ENCODE measurements at regions not wholly inside any gene's neighbourhood (a gene's known extent, or its start where the extent isn't known, plus 50 kb on each side); places are given as distances from the start of the nearest gene placed in this dataset.
"Not testable (repeated sequence)": the region's sequence is repeated elsewhere in the genome, so short reads cannot be mapped to it uniquely, and the experiment has no call there.

- DNase-seq, result no peak
Observed at GRCh38 chr10:2777666-2778355, 289.5 kb upstream of the PFKP start.

GRCh38 chr10:2772816-2773631 lies 294.3 kb upstream of the PFKP start:
- no peak for DNase-seq

DNA sequence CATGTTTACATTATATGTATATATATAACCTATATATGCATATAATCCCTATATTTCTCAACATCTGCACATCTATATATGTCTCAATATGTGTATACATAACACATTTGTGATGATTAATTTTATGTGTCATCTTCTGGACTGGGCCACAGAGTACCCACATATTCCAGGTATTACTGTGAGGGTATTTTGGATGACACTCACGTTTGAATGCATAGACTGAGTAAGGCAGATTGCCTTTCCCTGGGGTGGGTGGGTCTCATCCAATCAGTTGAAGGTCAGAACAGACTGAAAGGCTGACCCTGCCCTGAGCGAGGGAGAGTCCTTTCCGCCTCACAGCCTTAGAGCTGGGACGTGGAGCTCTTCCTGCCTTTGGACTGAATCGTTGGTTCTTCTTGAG lies 295.2 kb upstream of the PFKP start:
- no peak for DNase-seq

DNA sequence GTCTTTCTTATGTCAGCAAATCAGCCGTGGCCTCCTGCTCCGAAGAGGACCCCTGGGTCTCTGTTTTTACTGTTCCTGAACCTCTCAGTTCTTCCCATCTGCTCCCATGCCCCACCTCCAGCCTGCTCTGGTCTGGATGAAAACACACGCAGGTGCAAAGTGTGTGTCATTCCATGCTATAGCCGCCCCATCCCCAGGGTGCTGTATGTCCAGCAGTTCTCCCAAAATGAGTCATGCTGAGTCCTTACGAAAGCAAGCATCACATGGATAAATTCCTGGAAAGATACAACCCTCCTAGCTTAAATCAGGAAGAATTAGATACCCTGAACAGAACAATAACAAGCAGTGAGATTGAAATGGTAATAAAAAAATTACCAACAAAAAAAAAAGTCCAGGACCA lies 300.1 kb upstream of the PFKP start:
- DNase-seq, result not testable (repeated sequence)

DNA sequence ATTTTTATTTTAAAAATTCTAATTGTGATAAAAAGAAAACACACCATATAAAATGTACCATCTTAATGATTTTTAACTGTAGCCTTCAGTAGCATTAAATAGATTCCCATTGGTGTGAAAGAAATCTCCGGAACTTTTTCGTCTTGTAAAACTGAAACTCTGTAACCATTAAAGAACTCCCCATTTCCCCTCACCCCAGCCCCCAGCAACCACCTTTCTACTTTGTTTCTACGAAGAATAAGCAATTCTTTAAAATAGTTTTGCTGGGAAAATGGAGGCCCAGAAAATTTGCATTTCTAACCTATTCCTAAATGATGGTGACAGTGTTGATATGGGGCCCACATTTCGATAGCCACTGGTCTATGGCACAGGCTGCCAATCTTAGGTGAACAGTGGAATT lies 305.4 kb upstream of the PFKP start:
- no peak for DNase-seq

DNA sequence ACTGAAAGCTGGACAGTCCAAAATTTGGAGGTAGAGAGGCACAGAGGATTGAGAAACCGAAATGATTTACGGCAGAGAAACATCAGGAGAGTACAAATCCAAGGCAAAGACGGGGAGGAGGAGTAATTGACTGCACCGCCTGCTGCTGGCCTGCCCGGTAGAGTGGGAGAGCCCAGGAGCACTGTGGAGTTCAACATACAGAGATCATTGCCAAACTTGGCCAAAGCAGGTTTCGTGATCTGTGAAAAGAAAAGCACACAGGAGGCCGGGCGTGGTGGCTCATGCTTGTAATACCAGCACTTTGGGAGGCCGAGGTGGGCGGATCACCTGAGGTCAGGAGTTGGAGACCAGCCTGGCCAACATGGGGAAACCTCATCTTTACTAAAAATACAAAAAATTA lies 306.0 kb upstream of the PFKP start:
- DNase-seq, result no peak

DNA sequence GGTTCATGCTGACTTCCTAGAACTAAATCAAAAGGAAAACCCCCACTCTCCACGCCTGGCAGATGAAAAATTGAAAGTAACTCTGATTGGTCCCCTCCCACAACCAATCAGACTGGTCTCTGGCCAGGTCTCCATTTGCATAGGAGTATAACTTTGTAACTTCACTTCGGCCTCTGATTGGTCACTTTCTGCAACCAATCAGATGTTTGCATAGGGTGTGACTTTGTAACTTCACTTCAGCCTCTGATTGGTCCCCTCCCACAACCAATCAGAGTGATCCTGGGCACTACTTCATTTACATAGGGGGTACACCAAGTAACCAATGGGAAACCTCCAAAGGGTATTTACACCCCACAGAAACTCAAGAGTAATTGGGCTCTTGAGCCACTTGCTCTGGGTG lies 306.6 kb upstream of the PFKP start:
- DNase-seq, result no peak

- DNase-seq, result no peak
Observed at GRCh38 chr10:2759233-2759632, 308.1 kb upstream of the PFKP start.

- DNase-seq, result no peak
Observed at GRCh38 chr10:2754943-2755342, 312.4 kb upstream of the PFKP start.

DNA sequence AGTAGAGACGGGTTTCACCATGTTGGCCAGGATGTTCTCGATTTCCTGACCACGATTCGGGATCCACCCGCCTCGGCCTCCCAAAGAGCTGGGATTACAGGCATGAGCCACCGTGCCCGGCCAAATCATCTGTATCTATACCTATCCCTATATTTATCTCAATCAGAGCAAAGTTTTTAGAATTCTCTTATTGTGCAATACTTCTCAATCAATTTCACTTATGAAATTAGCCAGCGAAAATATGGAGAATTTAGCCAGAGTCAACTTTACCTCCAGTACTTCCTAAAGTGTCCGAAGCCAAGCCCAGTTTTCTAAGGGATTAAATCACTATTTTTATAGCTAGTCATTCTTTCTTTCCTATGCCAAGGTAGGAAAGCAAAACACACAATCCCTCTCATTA lies 319.1 kb upstream of the PFKP start:
- DNase-seq, result no peak

DNA sequence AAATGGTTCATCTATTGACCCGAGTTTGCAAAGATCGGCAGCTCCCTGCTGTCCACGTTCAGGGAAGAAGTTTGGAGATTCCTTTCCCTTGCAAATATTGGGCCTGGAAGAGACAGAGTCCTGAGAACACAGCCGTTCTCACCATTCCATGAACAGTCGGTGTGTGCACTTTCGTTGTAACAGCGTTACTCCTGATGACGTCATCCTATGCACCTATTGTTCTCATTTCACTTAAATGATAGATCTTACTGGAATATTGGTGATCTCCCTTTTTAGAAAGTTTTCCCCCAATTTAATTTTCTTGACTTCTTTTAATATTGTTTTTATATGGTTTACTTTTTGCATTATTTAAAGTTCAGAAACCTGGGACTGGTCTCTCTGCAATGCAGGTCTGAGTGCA lies 320.7 kb upstream of the PFKP start:
- DNase-seq, result no peak

- no peak for DNase-seq
Observed at GRCh38 chr10:2745666-2746065, 321.7 kb upstream of the PFKP start.

- no peak for DNase-seq
Observed at GRCh38 chr10:2744547-2745200, 322.7 kb upstream of the PFKP start.

GRCh38 chr10:2734603-2735002 lies 332.7 kb upstream of the PFKP start:
- DNase-seq, result no peak

DNA sequence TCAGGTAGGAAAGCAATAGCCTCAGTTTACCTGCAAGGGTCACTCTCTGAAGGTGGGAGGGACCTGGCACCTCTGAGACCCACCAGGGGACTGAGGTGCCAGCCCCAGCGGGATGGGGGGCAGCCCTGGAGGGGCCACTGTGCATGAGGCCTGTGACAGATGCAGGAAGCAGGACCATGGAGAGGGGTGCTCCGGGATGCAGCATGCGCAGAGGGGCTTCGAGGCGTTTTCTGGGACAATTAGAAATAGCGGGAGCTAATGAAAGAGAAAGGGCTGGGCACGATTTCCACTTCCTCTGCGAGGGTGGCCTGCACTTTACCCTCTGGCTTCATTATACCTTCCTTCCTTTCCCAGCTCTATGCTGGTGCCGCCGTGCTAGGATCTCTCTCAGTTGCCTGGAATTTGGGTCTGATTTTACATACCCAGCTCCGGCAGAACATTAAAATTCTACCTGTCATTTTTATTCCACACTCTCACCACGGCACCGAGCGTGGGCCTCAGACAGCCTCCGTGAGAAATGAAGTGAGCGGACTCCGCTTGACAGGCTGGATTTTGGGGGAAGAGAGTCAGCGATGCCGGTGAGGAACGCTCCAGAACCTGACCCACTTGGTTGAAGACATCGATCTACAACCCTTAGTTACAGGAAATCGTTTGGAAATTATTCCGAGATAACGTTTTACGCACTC lies 333.9 kb upstream of the PFKP start:
- no peak for DNase-seq

- no peak for DNase-seq
Observed at GRCh38 chr10:2731940-2732339, 335.4 kb upstream of the PFKP start.

DNA sequence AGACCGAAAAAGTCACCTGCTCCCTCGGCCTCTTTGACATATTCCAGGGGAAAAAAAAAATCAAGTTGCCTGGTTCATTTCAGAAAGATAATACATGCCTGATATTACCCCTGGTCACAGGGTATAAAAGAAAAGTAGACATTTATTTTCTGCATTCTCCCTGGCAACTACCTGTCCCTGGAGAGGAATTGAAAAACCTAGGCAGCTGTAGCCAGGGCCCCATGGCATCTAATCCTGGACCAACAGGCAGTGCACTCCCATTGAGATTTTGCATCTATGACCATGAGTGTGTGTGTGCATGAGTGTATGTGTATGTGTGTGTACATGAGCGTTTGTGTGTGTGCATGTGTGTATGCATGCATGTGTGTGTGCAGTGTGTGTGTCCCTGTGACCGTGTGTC lies 338.2 kb upstream of the PFKP start:
- DNase-seq, result no peak

- DNase-seq, result no peak
Observed at GRCh38 chr10:2728087-2728486, 339.3 kb upstream of the PFKP start.

- no peak for DNase-seq
Observed at GRCh38 chr10:2716596-2716995, 350.8 kb upstream of the PFKP start.

DNA sequence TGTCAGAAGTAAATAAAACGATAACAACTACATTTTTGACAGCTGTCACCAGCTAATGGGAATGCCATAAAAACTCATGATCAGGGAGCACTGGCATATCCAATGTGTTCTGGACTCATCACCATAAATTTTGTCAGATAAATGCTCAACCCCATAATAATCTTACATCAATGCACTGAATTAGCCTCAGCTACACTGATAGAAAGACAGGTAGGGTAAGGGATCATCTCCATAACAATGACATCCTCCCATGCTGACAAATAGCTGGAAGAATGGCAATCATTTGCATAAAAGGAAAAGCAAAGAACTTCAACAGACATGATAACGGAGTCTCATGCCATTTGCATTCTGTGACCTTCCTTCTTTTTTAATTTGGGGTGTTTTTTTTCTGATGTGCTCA lies 352.8 kb upstream of the PFKP start:
- DNase-seq, result no peak

- no peak for DNase-seq
Observed at GRCh38 chr10:2703953-2704352, 363.4 kb upstream of the PFKP start.

- no peak for DNase-seq
Observed at GRCh38 chr10:2701802-2702201, 365.5 kb upstream of the PFKP start.

GRCh38 chr10:2700626-2701305 lies 366.6 kb upstream of the PFKP start:
- DNase-seq, result no peak

All from activated effector memory CD4-positive, alpha-beta T cell treated with Interleukin-2 at 50 U/mL for 16 hours (primary cell).